Activated T-helper 17 cell treated with anti-CD3 and anti-CD28 coated beads, Interleukin-2, amount 50 U/mL, for 72 hours (primary cell): ENCODE measurements at regions not wholly inside any gene's neighbourhood (a gene's known extent, or its start where the extent isn't known, plus 50 kb on each side); places are given as distances from the start of the nearest gene placed in this dataset.

Experiments used
- ATAC-seq: fragments of 150-1000 bp; cut with Tn5 transposase; replicated peaks from 2 replicates; pipeline ENCODE4 v1.10.0; 2021; ENCODE audit warnings: mild to moderate bottlenecking, moderate library complexity
- H3K27ac Mint-ChIP-seq: one replicate; pipeline ENCODE4 v1.8.0; 2022; ENCODE audit warnings: mixed read lengths
- H3K27me3 Mint-ChIP-seq: one replicate; pipeline ENCODE4 v1.8.0; 2022; ENCODE audit warnings: mixed read lengths
- H3K36me3 Mint-ChIP-seq: one replicate; pipeline ENCODE4 v1.8.0; 2022; ENCODE audit warnings: low read depth, mild to moderate bottlenecking, mixed read lengths
- H3K4me1 Mint-ChIP-seq: one replicate; pipeline ENCODE4 v1.8.0; 2022; ENCODE audit warnings: mixed read lengths
- H3K4me3 Mint-ChIP-seq: one replicate; pipeline ENCODE4 v1.8.0; 2022; ENCODE audit warnings: mild to moderate bottlenecking, mixed read lengths
- H3K9me3 Mint-ChIP-seq: one replicate; pipeline ENCODE4 v1.8.0; 2022; ENCODE audit warnings: mixed read lengths

GRCh38 chr6:112799889-112800288 is 452.8 kb downstream of the RFPL4B start:
- H3K4me3 Mint-ChIP-seq = no peak overlapping the region
- no peaks in the 10 kb centered on the region for H3K9me3 Mint-ChIP-seq
- ATAC-seq = no peak
- H3K4me1 Mint-ChIP-seq = no peaks in the 10 kb centered on the region
- no peaks in the 10 kb centered on the region for H3K27me3 Mint-ChIP-seq
- H3K27ac Mint-ChIP-seq = no peak overlapping the region
- H3K36me3 Mint-ChIP-seq = no peaks in the 10 kb centered on the region

- ATAC-seq = no peak
Observed at GRCh38 chr6:112800439-112800838, 453.3 kb downstream of the RFPL4B start.

GRCh38 chr6:112800916-112801315 is 453.8 kb downstream of the RFPL4B start:
- H3K36me3 Mint-ChIP-seq = no peaks in the 10 kb centered on the region
- no peak overlapping the region for H3K27ac Mint-ChIP-seq
- no peaks in the 10 kb centered on the region for H3K27me3 Mint-ChIP-seq
- H3K4me1 Mint-ChIP-seq = no peaks in the 10 kb centered on the region
- no peak for ATAC-seq
- H3K4me3 Mint-ChIP-seq = no peak overlapping the region
- no peaks in the 10 kb centered on the region for H3K9me3 Mint-ChIP-seq

More at GRCh38 chr6:112800439-112800838, 453.3 kb downstream of the RFPL4B start:
- H3K4me1 Mint-ChIP-seq = no peaks in the 10 kb centered on the region
- no peaks in the 10 kb centered on the region for H3K27me3 Mint-ChIP-seq
- H3K27ac Mint-ChIP-seq = no peak overlapping the region
- no peak overlapping the region for H3K4me3 Mint-ChIP-seq
- H3K9me3 Mint-ChIP-seq = no peaks in the 10 kb centered on the region
- no peaks in the 10 kb centered on the region for H3K36me3 Mint-ChIP-seq

- Mint-ChIP-seq H3K36me3 (no peaks in the 10 kb centered on the region), H3K4me1 (no peaks in the 10 kb centered on the region), H3K27me3 (no peaks in the 10 kb centered on the region), H3K9me3 (no peaks in the 10 kb centered on the region), H3K4me3 (no peak overlapping the region), H3K27ac (no peak overlapping the region)
- ATAC-seq = no peak
Observed at GRCh38 chr6:112801468-112802080, 454.4 kb downstream of the RFPL4B start.

- ATAC-seq = no peak
- no peak overlapping the region for H3K27ac Mint-ChIP-seq
- no peak overlapping the region for H3K4me3 Mint-ChIP-seq
- no peaks in the 10 kb centered on the region for H3K4me1 Mint-ChIP-seq
- no peaks in the 10 kb centered on the region for H3K36me3 Mint-ChIP-seq
- H3K9me3 Mint-ChIP-seq = no peaks in the 10 kb centered on the region
- H3K27me3 Mint-ChIP-seq = no peaks in the 10 kb centered on the region
Observed at GRCh38 chr6:112802144-112802543, 455.0 kb downstream of the RFPL4B start.

- no peak for ATAC-seq
- no peaks in the 10 kb centered on the region for H3K9me3 Mint-ChIP-seq
- H3K36me3 Mint-ChIP-seq = no peaks in the 10 kb centered on the region
- H3K4me1 Mint-ChIP-seq = no peaks in the 10 kb centered on the region
- no peak overlapping the region for H3K4me3 Mint-ChIP-seq
- no peaks in the 10 kb centered on the region for H3K27me3 Mint-ChIP-seq
- no peak overlapping the region for H3K27ac Mint-ChIP-seq
Observed at GRCh38 chr6:112804638-112805330, 457.7 kb downstream of the RFPL4B start.

- Mint-ChIP-seq H3K27ac (no peak overlapping the region), H3K4me1 (no peaks in the 10 kb centered on the region), H3K9me3 (no peaks in the 10 kb centered on the region), H3K4me3 (no peak overlapping the region), H3K36me3 (no peaks in the 10 kb centered on the region), H3K27me3 (no peaks in the 10 kb centered on the region)
- ATAC-seq = no peak
Observed at GRCh38 chr6:112806163-112806865, 459.2 kb downstream of the RFPL4B start.

GRCh38 chr6:112821476-112821875 is 474.3 kb downstream of the RFPL4B start:
- no peak overlapping the region for H3K27ac Mint-ChIP-seq
- ATAC-seq = no peak
- H3K36me3 Mint-ChIP-seq = no peaks in the 10 kb centered on the region
- H3K4me1 Mint-ChIP-seq = no peaks in the 10 kb centered on the region
- no peak overlapping the region for H3K4me3 Mint-ChIP-seq
- no peaks in the 10 kb centered on the region for H3K27me3 Mint-ChIP-seq
- peaks cover 5% of the 10 kb centered on the region for H3K9me3 Mint-ChIP-seq

GRCh38 chr6:112822769-112823168 is 475.6 kb downstream of the RFPL4B start:
- Mint-ChIP-seq H3K27me3 (no peaks in the 10 kb centered on the region), H3K4me3 (no peak overlapping the region), H3K4me1 (no peaks in the 10 kb centered on the region), H3K27ac (no peak overlapping the region), H3K36me3 (no peaks in the 10 kb centered on the region), H3K9me3 (peaks cover 5% of the 10 kb centered on the region)
- no peak for ATAC-seq

- H3K27ac Mint-ChIP-seq = no peak overlapping the region
- no peak overlapping the region for H3K4me3 Mint-ChIP-seq
- no peaks in the 10 kb centered on the region for H3K4me1 Mint-ChIP-seq
- H3K9me3 Mint-ChIP-seq = peaks cover 5% of the 10 kb centered on the region
- no peak for ATAC-seq
- no peaks in the 10 kb centered on the region for H3K27me3 Mint-ChIP-seq
- H3K36me3 Mint-ChIP-seq = no peaks in the 10 kb centered on the region
Observed at GRCh38 chr6:112827793-112828192, 480.7 kb downstream of the RFPL4B start.

GRCh38 chr6:112831022-112831421 is 483.9 kb downstream of the RFPL4B start:
- Mint-ChIP-seq H3K4me3 (no peak overlapping the region), H3K9me3 (no peaks in the 10 kb centered on the region), H3K36me3 (no peaks in the 10 kb centered on the region), H3K27ac (no peak overlapping the region), H3K4me1 (no peaks in the 10 kb centered on the region), H3K27me3 (no peaks in the 10 kb centered on the region)
- no peak for ATAC-seq

GRCh38 chr6:112833581-112834131 is 486.5 kb downstream of the RFPL4B start:
- H3K4me1 Mint-ChIP-seq = no peaks in the 10 kb centered on the region
- no peak overlapping the region for H3K4me3 Mint-ChIP-seq
- H3K27ac Mint-ChIP-seq = no peak overlapping the region
- H3K27me3 Mint-ChIP-seq = no peaks in the 10 kb centered on the region
- no peaks in the 10 kb centered on the region for H3K36me3 Mint-ChIP-seq
- no peak for ATAC-seq
- no peaks in the 10 kb centered on the region for H3K9me3 Mint-ChIP-seq

- ATAC-seq = no peak
- Mint-ChIP-seq H3K4me1 (no peaks in the 10 kb centered on the region), H3K27me3 (no peaks in the 10 kb centered on the region), H3K9me3 (no peaks in the 10 kb centered on the region), H3K27ac (no peak overlapping the region), H3K36me3 (no peaks in the 10 kb centered on the region), H3K4me3 (no peak overlapping the region)
Observed at GRCh38 chr6:112835078-112835477, 487.9 kb downstream of the RFPL4B start.

GRCh38 chr6:112839525-112839961 is 492.4 kb downstream of the RFPL4B start:
- no peak overlapping the region for H3K27ac Mint-ChIP-seq
- ATAC-seq = no peak
- H3K4me1 Mint-ChIP-seq = no peaks in the 10 kb centered on the region
- H3K4me3 Mint-ChIP-seq = no peak overlapping the region
- H3K36me3 Mint-ChIP-seq = no peaks in the 10 kb centered on the region
- H3K27me3 Mint-ChIP-seq = no peaks in the 10 kb centered on the region
- peaks cover 4% of the 10 kb centered on the region for H3K9me3 Mint-ChIP-seq
